ENCODE measurements at regions not wholly inside any gene's neighbourhood (a gene's known extent, or its start where the extent isn't known, plus 50 kb on each side); places are given as distances from the start of the nearest gene placed in this dataset.

DNA sequence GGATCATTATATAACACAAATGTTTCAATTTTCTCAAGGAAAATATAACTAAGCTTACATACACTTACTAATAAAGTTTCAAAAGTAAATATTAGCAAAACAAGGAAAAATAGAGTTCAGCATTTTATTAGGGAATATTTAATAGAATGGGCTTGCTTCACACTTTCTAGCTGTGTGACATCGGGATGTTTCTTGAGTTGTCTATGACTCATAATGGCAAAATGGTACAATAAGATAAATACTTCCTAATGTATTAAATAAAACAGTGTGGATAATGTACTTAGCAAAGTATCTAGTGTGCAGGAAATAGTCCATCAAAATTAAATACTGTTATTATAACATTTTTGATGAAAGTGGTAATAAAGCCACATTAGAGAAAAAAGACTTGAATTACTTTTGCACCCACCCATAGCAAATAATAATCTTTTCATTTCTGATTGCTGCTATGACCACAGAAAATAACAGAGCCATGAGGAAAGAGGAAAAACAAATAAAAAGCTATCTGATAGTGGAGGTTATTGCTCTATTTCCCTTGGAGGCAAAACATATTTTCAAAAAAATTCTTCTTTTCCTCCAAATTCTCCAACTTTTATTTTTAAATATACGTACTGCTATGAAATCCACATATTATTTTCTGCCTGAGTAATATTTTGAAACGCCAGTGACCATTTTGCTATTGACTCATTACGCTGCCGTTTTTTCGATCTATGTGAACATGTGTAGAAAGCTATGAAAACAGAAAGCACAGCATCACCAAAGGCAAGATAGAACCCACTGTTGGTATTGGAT, 272.9 kb upstream of the KLF6 start:
- TF ChIP-seq EZH2phosphoT487 (IDR thresholded peaks at IDR 0.05; ENCODE audit: insufficient read depth, low read depth) (no peak), EZH2 (IDR thresholded peaks at IDR 0.05; ENCODE audit: insufficient read depth, poor library complexity, severe bottlenecking) (no peak)
